ENCODE measurements at regions not wholly inside any gene's neighbourhood (a gene's known extent, or its start where the extent isn't known, plus 50 kb on each side); places are given as distances from the start of the nearest gene placed in this dataset.

- no peak for DNase-seq (ENCODE audit: low read depth in 3 of 3)
Observed at GRCh38 chr2:481388-481787, 193.5 kb upstream of the ALKAL2 start.

DNA sequence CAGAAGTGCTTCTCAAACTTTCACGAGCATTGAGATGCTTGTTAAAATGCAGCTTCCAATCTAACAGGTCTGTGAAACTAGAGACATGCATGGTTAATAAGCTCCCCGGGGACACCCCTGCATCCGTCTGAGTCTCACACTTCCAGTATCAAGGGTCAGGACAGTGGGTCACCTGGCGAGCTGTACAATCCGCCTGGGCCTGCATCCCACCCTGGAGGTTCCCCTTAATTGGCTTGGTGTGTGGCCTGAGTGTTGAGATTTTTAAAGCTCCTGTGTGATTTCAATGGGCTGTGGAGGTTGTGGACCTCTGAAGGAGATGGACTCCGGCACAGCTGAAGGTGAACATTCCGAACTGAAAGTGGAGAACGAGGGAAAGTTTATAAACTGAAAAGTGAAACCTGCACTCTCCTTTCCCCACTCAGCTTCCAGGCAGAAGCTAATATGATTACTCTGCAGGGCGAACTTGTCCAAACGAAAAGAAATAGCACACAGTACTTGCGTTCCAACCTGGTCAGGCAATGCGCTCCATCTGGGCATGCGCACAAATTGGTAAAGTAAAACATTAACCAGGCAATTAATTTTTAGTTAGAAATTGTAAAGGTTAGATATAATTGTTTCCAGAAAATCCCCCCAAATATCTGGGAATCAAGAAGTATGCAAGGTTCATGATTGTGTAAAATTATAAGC, 191.7 kb upstream of the ALKAL2 start:
- DNase-seq (ENCODE audit: low read depth in 3 of 3) = no peak

- DNase-seq (ENCODE audit: low read depth in 3 of 3) = no peak
Observed at GRCh38 chr2:479031-479430, 191.1 kb upstream of the ALKAL2 start.

DNA sequence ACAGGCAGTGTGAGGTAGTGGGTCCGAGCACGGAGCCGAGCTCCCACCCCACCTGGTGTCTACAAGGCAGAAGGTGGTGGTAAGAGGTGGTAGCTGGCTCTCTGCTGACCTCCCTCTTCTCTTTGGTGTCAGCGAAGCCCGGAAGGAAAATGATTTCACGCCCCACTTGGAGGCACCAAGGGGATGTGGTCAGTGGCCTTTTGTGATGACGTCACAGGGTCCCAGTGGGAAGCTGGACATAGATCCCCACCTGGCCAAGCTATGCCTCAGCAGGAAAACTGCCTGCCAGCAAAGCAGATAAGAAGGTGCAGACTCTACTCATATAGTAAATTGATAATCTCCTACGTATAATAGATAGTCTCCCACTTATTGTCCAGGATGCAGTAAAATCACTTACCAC, 183.7 kb upstream of the ALKAL2 start:
- no peak for DNase-seq (ENCODE audit: low read depth in 3 of 3)

- DNase-seq (ENCODE audit: low read depth in 3 of 3) = no peak
Observed at GRCh38 chr2:469514-469913, 181.6 kb upstream of the ALKAL2 start.

DNA sequence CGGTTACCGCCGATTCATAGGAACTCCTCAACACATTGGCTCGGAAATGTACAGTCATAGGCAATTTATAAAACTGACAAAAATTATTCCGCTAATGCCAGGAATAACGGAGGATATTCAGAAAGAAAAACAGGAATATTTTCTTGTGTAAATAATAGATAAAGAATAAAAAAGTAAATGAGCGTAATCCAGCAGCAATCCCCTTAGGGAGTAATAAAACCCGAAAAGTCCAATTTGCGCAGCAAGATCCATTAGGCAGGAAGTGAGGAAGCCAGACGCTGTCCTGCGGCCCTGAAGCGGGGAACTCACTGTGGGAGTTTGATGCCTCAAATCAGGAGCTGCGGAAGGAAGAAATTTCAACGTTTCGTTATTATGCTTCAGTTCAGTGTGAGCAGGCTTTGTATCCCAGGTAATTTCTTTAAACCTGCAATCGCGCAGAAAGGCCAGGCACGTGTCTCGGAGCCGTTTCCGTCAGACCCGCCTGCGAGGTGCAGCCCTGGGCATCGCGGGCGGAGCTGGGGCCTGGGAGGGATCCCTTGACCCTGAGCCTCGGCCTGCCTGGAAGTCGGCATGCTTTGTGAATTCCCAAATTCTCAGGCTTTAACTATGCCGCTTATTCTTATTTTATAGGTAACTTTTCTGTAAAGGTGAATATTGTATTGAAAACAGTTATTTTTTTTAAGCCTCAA, 180.9 kb upstream of the ALKAL2 start:
- DNase-seq (ENCODE audit: low read depth in 3 of 3) = no peak

DNA sequence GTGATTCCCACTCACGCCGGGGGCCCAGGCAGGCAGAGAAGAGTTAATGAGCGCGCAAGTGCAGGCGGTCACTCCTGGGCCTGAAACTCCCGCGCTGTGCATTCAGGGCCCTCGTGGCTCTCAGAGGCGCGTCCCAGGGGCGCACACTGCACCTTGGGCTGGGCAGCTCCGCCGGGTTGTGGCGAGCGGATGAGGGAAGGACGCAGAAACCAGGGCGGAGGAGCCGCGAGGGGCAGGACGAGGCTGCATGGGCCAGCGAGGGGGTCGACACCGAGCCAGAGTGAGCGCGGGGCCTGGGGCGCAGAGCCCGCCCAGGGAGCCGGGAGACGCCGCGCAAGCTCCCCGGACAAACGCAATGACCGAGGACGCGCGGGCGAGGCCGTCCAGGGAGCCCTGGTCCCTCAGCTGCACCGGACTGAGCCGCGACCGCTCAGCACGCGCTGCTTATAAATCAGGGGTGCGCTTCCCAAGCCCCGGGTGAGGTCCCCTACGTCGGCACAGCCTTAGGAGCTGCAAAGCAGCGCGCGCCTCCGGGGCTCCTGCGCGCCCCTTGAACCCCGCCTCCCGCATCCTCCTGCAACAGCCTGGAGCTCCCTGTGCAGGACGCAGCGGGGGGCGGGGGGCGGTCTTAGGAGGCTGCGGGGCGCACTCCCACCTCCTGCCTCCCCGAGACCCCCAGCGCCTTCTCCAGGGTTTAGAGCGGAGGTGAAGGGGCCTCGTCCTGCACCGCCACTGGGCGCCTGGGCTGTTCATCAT, 180.2 kb upstream of the ALKAL2 start:
- DNase-seq (ENCODE audit: low read depth in 3 of 3) = no peak

GRCh38 chr2:467543-467891, 179.6 kb upstream of the ALKAL2 start:
- no peak for DNase-seq (ENCODE audit: low read depth in 3 of 3)

DNA sequence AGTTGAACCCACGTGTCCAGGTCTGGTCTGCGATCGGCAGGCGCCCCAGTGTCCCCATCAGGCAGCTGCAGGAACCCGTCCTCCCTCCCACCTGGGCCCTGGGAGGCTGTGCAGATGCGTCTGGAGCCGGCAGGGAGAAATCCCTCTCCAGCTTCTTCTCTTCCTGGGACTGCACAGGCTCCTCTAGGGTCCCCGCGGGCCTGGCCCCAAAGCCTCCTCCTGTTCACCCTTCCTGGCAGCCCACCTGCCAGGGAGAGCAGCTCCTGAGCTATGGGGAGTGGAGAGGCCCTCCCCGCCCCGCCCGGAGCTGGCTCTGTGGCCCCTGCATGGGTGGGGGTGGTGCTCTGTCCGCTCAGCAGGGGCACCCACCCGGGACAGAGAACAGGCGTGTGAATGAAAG, 179.2 kb upstream of the ALKAL2 start:
- DNase-seq (ENCODE audit: low read depth in 3 of 3) = no peak

DNA sequence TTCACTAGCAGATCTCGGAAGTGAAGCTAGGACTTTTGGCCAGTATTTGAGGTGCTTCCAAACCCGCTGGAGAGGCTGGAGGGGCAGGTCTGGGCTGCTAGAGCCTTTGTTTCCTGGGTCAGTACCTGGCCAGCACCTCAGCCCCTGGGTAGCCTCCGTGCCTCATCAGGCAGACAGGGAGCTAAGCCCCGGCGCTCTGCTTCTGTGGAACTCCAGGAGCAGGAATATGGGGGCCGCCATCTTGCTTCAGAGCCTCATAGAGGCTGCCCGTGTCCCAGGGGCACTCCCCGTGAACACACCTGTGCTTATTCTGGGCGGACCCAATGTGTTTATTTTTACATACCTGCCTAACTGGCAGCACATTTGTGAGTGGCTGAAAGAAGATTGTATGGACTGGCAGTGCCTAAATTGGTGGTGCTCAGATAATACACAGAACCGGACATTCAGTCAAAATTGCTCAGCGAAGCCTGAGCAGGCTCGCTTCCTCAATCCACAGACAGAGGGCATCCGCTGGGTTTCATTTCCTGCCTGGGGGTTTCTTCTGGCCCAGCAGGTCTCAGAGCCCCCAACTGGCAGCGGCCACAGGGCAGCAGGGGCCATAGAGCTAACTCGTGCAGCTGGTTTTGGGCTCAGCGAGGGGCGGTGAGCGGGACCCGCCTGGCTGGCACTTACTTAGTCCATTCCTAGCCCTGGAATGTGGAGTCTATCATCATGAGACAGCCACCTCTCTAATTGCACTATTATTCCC, 176.8 kb upstream of the ALKAL2 start:
- DNase-seq (ENCODE audit: low read depth in 3 of 3) = no peak

GRCh38 chr2:460861-461260, 173.0 kb upstream of the ALKAL2 start:
- DNase-seq (ENCODE audit: low read depth in 3 of 3) = peak in 2 of 3 experiments; percentile 6 to 22

DNA sequence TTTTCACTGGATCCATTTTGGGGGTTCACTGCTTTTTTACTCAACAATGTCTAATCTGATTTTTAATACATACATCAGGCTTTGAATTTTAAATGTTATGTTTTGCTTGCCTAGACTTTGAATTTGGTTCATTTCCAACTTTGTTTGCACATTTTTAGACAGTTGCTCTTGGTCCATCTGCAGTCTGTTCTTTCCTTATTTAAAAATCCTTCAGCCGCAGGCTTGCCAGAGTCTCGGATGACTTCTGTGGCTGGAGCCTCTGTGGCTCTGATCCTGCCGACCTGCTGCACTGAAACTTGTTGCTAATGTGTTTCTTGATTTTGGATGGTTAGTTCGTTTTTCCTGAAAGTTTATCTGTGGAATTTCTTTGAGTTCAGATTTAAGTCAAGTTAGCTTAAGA, 172.0 kb upstream of the ALKAL2 start:
- DNase-seq (ENCODE audit: low read depth in 3 of 3) = no peak

DNA sequence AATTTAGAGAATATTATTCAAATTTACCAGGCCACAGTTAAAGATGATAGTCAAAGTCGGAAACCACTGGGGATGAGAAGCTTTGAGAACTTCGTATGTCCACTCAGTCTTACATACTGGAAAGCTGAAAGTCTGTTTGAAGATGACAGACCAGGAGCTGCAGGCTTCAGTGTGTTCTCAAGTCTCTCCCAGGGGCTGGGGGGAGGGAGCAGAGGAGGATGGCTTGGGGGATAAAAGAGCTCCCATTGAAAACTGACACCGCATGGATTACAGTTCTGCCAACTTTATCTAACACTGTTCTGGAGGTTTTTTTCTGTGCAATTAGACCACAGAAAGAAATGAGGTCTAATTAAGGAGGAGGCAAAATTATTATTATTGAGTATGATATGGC, 170.5 kb upstream of the ALKAL2 start:
- DNase-seq (ENCODE audit: low read depth in 3 of 3) = no peak

DNA sequence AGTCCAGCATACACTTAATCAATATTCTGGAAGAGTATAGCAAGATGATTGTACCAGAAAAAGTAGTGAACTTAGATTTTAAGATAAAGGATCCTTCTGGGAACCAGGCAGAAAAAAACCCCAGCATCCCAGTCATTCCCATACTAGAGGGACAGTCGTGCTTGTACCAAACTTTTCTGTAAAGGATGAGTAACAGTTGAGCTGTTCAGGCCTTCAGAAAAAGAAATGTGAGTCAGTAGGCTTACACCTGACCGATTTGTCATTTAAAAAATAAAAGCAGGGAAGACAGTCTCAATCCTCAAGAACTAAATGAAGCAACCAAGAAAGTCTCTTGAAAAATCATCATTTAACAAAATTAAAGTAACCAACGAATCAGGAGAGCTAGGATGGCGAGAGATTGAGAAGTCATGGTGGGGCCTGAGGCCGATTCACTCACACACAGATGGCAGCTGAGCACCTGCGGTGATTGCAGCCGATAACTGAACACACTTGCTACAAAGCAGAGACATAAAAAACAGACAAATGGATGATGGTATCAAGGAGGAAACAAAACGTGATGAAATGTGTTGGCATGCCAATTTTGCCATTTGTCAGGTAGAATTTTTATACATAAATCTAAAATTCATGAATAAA, 170.0 kb upstream of the ALKAL2 start:
- DNase-seq (ENCODE audit: low read depth in 3 of 3) = no peak

- no peak for DNase-seq (ENCODE audit: low read depth in 3 of 3)
Observed at GRCh38 chr2:457262-457661, 169.4 kb upstream of the ALKAL2 start.

- DNase-seq (ENCODE audit: low read depth in 3 of 3) = no peak
Observed at GRCh38 chr2:455913-456312, 168.0 kb upstream of the ALKAL2 start.

DNA sequence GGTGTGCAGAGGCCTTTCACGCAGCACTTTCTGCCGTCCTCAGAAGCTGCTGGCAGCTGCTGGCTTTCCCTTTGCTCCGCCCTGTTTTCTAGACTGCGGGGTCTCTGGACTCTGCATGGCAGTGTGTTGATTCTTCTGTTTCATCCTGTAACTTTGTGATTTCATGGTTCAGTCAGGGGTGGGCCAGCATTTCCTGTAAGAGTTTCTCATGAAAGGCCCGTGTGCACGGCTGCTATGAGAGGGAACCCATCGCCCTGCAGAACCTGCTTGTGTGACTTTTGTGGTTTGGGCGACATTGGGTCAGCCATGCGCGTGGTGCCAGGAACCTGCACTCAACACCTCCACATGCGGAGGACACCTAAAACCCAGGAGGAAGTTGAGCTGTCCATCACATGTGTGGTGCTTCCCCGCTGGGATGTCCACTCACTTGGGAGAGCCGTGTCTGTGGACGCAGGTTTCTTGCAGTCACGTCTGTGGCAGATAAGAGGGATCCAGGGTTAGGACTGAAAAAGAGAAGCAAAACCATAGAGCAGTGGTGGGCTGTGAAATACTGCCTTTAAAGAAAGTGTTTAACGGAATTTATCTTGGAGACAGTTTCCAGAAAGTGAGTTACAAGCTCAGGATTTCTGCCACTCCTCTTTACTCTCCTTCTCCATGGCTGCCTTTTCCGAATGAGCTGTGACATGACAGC, 167.3 kb upstream of the ALKAL2 start:
- no peak for DNase-seq (ENCODE audit: low read depth in 3 of 3)

GRCh38 chr2:453132-453531, 165.2 kb upstream of the ALKAL2 start:
- DNase-seq (ENCODE audit: low read depth in 3 of 3) = no peak

DNA sequence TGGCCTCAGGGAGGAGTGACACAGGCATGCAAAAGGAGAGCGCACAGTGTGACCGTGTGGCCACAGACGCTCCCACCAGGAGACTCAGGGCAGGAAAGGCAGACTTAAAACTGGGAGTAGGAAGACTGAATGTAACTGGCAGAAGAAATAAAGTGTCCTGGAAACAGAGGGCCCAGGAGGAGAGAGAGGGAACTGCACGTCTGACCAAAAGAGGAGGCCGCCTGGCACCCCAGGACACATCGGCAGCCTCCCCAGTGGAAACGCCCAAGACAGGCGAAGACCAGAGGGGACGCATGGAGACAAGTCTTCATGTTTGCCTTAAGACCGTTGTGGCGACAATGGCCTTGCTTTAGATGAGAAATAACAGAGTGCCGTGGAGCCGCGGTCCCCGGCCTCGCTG, 163.6 kb upstream of the ALKAL2 start:
- no peak for DNase-seq (ENCODE audit: low read depth in 3 of 3)

- no peak for DNase-seq (ENCODE audit: low read depth in 3 of 3)
Observed at GRCh38 chr2:449246-450067, 161.6 kb upstream of the ALKAL2 start.

Data from stimulated activated CD4-positive, alpha-beta T cell treated with anti-CD3 and anti-CD28 coated beads, TNF-alpha, amount 100 ng/mL, for 24 hours (primary cell).